IMR-90 (cell line): ENCODE measurements at regions not wholly inside any gene's neighbourhood (a gene's known extent, or its start where the extent isn't known, plus 50 kb on each side); places are given as distances from the start of the nearest gene placed in this dataset.

ENCODE experiments used
- ATAC-seq: fragments of 200-7000 bp; cut with Tn5 transposase; 2 replicates; pipeline ENCODE4 v1.9.1; 2020; ENCODE audit warnings: low read depth, mild to moderate bottlenecking, moderate library complexity
- BruUV-seq: library from RNA; stranded (reverse); fragments of 400-500 nt; replicated peaks from 2 replicates; lab custom pipeline; 2021; lab: Mats Ljungman, UMichigan
- CTCF ChIA-PET: fragments of 300-600 bp; formaldehyde crosslinking; extraction: SDS; loops from one replicate; lab custom pipeline; 2021; ENCODE audit warnings: antibody characterized with exemption; lab: Yijun Ruan, JAX
- POLR2A ChIA-PET: fragments of 300-600 bp; sonication (Branson Sonifier 250); formaldehyde crosslinking; loops from one replicate; lab custom pipeline; 2022; ENCODE audit warnings: antibody characterized with exemption; ENCODE audit not compliant: unreplicated experiment; lab: Charles Lee
- DNase-seq: peaks from one replicate; pipeline ENCODE4 v3.0.0; 2013
- H2AFZ ChIP-seq: replicated peaks from 2 replicates; pipeline ENCODE3; 2013; ENCODE audit warnings: low read length, mild to moderate bottlenecking; ENCODE audit not compliant: poor library complexity
- H2AK5ac ChIP-seq: 2 replicates; pipeline ENCODE4 v1.6.1; 2013; ENCODE audit warnings: low read depth, low read length, inconsistent platforms
- H2AK9ac ChIP-seq: replicated peaks from 2 replicates; pipeline ENCODE3; 2013; ENCODE audit warnings: mild to moderate bottlenecking, low read depth, low read length, moderate library complexity; ENCODE audit not compliant: poor library complexity
- H2BK120ac ChIP-seq: 2 replicates; pipeline ENCODE4 v1.6.1; 2013; ENCODE audit warnings: low read depth, low read length, inconsistent platforms
- H2BK15ac ChIP-seq: 3 replicates; pipeline ENCODE4 v1.6.1; 2013; ENCODE audit warnings: low read depth, low read length, inconsistent platforms
- H2BK20ac ChIP-seq: 2 replicates; pipeline ENCODE4 v1.6.1; 2013; ENCODE audit warnings: low read depth, mild to moderate bottlenecking, inconsistent platforms, low read length, moderate library complexity
- H2BK5ac ChIP-seq: 2 replicates; pipeline ENCODE4 v1.6.1; 2013; ENCODE audit warnings: mild to moderate bottlenecking, low read depth, low read length, inconsistent platforms; ENCODE audit not compliant: poor library complexity, severe bottlenecking
- H3K14ac ChIP-seq: replicated peaks from 2 replicates; pipeline ENCODE4 v1.6.1; 2013; ENCODE audit warnings: low read depth, low read length, inconsistent platforms
- H3K18ac ChIP-seq: 2 replicates; pipeline ENCODE4 v1.6.1; 2013; ENCODE audit warnings: low read depth, low read length, control low read depth
- H3K23ac ChIP-seq: 2 replicates; pipeline ENCODE4 v1.6.1; 2013; ENCODE audit warnings: low read depth, low read length, inconsistent platforms
- H3K27ac ChIP-seq: 2 replicates; pipeline ENCODE4 v1.5.1; 2013; ENCODE audit warnings: mild to moderate bottlenecking, control low read depth, low read length; ENCODE audit not compliant: insufficient read depth
- H3K27me3 ChIP-seq: 2 replicates; pipeline ENCODE4 v1.6.1; 2013; ENCODE audit warnings: low read length; ENCODE audit not compliant: control insufficient read depth, insufficient read depth
- H3K36me3 ChIP-seq: 2 replicates; pipeline ENCODE4 v1.6.1; 2013; ENCODE audit warnings: low read length, mixed read lengths; ENCODE audit not compliant: control insufficient read depth, insufficient read depth
- H3K4ac ChIP-seq: 2 replicates; pipeline ENCODE4 v1.6.1; 2013; ENCODE audit warnings: low read depth, low read length, inconsistent platforms
- H3K4me1 ChIP-seq: 2 replicates; pipeline ENCODE4 v1.6.1; 2013; ENCODE audit warnings: low read length, mixed read lengths; ENCODE audit not compliant: control insufficient read depth, insufficient read depth
- H3K4me2 ChIP-seq: 2 replicates; pipeline ENCODE4 v1.6.1; 2013; ENCODE audit warnings: low read depth, mild to moderate bottlenecking, control low read depth, low read length, moderate library complexity
- H3K4me3 ChIP-seq: 2 replicates; pipeline ENCODE4 v1.5.1; 2013; ENCODE audit warnings: low read depth, mild to moderate bottlenecking, control low read depth, low read length, moderate library complexity; ENCODE audit not compliant: insufficient read depth
- H3K56ac ChIP-seq: 2 replicates; pipeline ENCODE4 v1.6.1; 2013; ENCODE audit warnings: low read length, inconsistent platforms; ENCODE audit not compliant: insufficient read depth; ENCODE audit errors: extremely low read depth
- H3K79me1 ChIP-seq, 2 experiments: 2 replicates each; pipeline ENCODE4 v1.6.1; 2013; ENCODE audit warnings: low read length in 2 of 2, inconsistent platforms in 1 of 2, low read depth in 1 of 2
- H3K9ac ChIP-seq: 2 replicates; pipeline ENCODE4 v1.6.1; 2013; ENCODE audit warnings: low read depth, low read length, control low read depth
- H3K9me1 ChIP-seq: 2 replicates; pipeline ENCODE4 v1.6.1; 2013; ENCODE audit warnings: low read length, inconsistent platforms; ENCODE audit not compliant: insufficient read depth
- H3K9me3 ChIP-seq: 2 replicates; pipeline ENCODE4 v1.6.1; 2013; ENCODE audit warnings: low read length; ENCODE audit not compliant: control insufficient read depth, insufficient read depth
- H4K20me1 ChIP-seq: 2 replicates; pipeline ENCODE4 v1.6.1; 2013; ENCODE audit warnings: low read length, inconsistent platforms; ENCODE audit not compliant: insufficient read depth
- H4K5ac ChIP-seq: 2 replicates; pipeline ENCODE4 v1.6.1; 2013; ENCODE audit warnings: mild to moderate bottlenecking, low read depth, low read length, control low read depth
- H4K8ac ChIP-seq, 2 experiments: 2 replicates each; pipeline ENCODE4 v1.6.1; 2013; ENCODE audit warnings: low read depth in 2 of 2, low read length in 2 of 2, control low read depth in 1 of 2, inconsistent platforms in 1 of 2
- H4K91ac ChIP-seq: 2 replicates; pipeline ENCODE4 v1.6.1; 2013; ENCODE audit warnings: low read depth, low read length, inconsistent platforms; ENCODE audit not compliant: insufficient read depth
- CEBPB ChIP-seq: IDR thresholded peaks from 2 replicates; pipeline ENCODE4 v1.6.1; 2012; ENCODE audit warnings: low read depth, low read length, improper control_type of control experiment
- dilution Hi-C: fragments of 300-500 bp; cut with HindIII; formaldehyde crosslinking; loops from one replicate; pipeline ENCODE4 v1.14.3; 2018; ENCODE audit warnings: low sequenced_read_pairs; ENCODE audit not compliant: unreplicated experiment
- in situ Hi-C: fragments of 300-500 bp; cut with MboI; formaldehyde crosslinking; loops from 3 replicates; pipeline ENCODE4 v1.14.3; 2019; ENCODE audit warnings: low sequenced_read_pairs, inconsistent platforms, mixed read lengths
- intact Hi-C: fragments of 100-400 bp; cut with micrococcal nuclease; formaldehyde crosslinking; loops from 2 replicates; pipeline ENCODE4 v1.10.0; 2022
- TF ChIP-seq, protein P1 (sequence below): fragments of 150-350 bp; IDR thresholded peaks from 2 replicates; pipeline ENCODE4 v1.6.1; 2017; ENCODE audit warnings: mild to moderate bottlenecking, antibody characterized with exemption, low read length, low read depth

DNA sequence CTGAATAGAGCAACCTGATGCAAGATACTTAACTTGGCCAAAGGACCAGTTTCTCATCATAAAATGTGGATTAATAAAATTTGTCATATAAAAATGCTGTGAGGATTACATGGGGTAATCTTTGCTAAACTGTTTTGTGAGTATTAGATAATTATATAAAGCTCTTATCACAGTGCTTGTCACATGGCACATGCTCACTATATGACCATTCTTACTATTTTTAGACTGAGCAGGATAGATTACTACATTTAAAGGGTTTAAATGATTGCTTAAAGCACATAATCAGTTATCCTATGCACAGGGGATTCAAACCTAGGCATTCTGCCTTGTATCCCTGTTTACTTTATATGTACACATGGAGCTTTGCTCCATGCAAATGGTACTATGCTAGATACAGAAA is 82.9 kb upstream of the COL24A1 start:
- no peak overlapping the region for H2AK9ac ChIP-seq
- H3K14ac ChIP-seq: no peak overlapping the region
- ATAC-seq: no peak
- H3K9me3 ChIP-seq: no peaks in the 10 kb centered on the region
- H3K36me3 ChIP-seq: no peaks in the 10 kb centered on the region
- no peak overlapping the region for H3K4me3 ChIP-seq
- dilution Hi-C loops (no loop called here), intact Hi-C loops (no loop called here), in situ Hi-C loops (no loop called here)
- no peak overlapping the region for H3K9ac ChIP-seq
- no peak overlapping the region for H2BK5ac ChIP-seq
- H4K20me1 ChIP-seq: no peaks in the 10 kb centered on the region
- H3K27ac ChIP-seq: no peak overlapping the region
- no peaks in the 10 kb centered on the region; the same call in 1 of the 2 replicates for H3K4me1 ChIP-seq
- no peak overlapping the region for H3K18ac ChIP-seq
- H3K4ac ChIP-seq: no peak overlapping the region
- no peak overlapping the region for H2AK5ac ChIP-seq
- no peak overlapping the region for H4K91ac ChIP-seq
- H2AFZ ChIP-seq: no peak overlapping the region
- no peak for TF ChIP-seq CEBPB
- TF ChIP-seq, protein P1, sequence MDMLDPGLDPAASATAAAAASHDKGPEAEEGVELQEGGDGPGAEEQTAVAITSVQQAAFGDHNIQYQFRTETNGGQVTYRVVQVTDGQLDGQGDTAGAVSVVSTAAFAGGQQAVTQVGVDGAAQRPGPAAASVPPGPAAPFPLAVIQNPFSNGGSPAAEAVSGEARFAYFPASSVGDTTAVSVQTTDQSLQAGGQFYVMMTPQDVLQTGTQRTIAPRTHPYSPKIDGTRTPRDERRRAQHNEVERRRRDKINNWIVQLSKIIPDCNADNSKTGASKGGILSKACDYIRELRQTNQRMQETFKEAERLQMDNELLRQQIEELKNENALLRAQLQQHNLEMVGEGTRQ: no peak
- H3K4me2 ChIP-seq: no peak overlapping the region
- no peak overlapping the region for H3K56ac ChIP-seq
- CTCF ChIA-PET: interaction anchor here (0.8 kb wide), 1 partner anchor 117 kb away, joined by 3 read pairs; no protein-coding TSS in a partner anchor
- no peak for DNase-seq
- H3K9me1 ChIP-seq: peaks cover 3% of the 10 kb centered on the region; the same call in 1 of the 2 replicates
- no peak overlapping the region for H4K8ac ChIP-seq
- no peak overlapping the region for H3K23ac ChIP-seq
- POLR2A ChIA-PET: no interaction called here
- no peak overlapping the region for H2BK120ac ChIP-seq
- H3K79me1 ChIP-seq: no peaks in the 10 kb centered on the region
- no peak overlapping the region for H2BK15ac ChIP-seq
- H2BK20ac ChIP-seq: no peak overlapping the region
- no peak overlapping the region for H4K5ac ChIP-seq
- no peaks in the 10 kb centered on the region for H3K27me3 ChIP-seq
- no TSS peak for BruUV-seq
